CD14-positive monocyte (primary cell): ENCODE measurements at regions not wholly inside any gene's neighbourhood (a gene's known extent, or its start where the extent isn't known, plus 50 kb on each side); places are given as distances from the start of the nearest gene placed in this dataset.

Experiments used
- DNase-seq, 3 donors: peaks; one replicate each; pipeline ENCODE4 v3.0.0-alpha.2; 2011 to 2022
- H2AFZ ChIP-seq: 2 replicates; pipeline ENCODE4 v1.6.0; 2012; ENCODE audit warnings: mild to moderate bottlenecking, low read depth, low read length, inconsistent platforms; ENCODE audit not compliant: insufficient read depth, poor library complexity, severe bottlenecking
- H3K27ac ChIP-seq, 2 donors: 1 replicate in 1 of 2; 2 replicates in 1 of 2; pipeline ENCODE4 v1.5.1; 2012 to 2013; ENCODE audit warnings: low read length in 2 of 2, control low read depth in 1 of 2, inconsistent platforms in 1 of 2, low read depth in 1 of 2, mild to moderate bottlenecking in 1 of 2
- H3K27me3 ChIP-seq, 2 donors: one replicate each; pipeline versions ENCODE4 v1.6.0 to v1.6.1; 2011 to 2013; ENCODE audit warnings: low read length in 2 of 2; ENCODE audit not compliant: control insufficient read depth in 2 of 2, insufficient read depth in 2 of 2
- H3K36me3 ChIP-seq, 2 donors: replicated peaks in 1 of 2; 1 replicate in 1 of 2; 2 replicates in 1 of 2; pipeline versions ENCODE4 v1.5.1 to v1.6.1; 2012 to 2013; ENCODE audit warnings: low read length in 2 of 2, control low read depth in 1 of 2, inconsistent platforms in 1 of 2, mild to moderate bottlenecking in 1 of 2; ENCODE audit not compliant: insufficient read depth in 2 of 2, control insufficient read depth in 1 of 2
- H3K4me1 ChIP-seq, 2 donors: 1 replicate in 1 of 2; 2 replicates in 1 of 2; pipeline versions ENCODE4 v1.5.1 to v1.6.1; 2012 to 2013; ENCODE audit warnings: low read length in 2 of 2, control low read depth in 1 of 2, inconsistent platforms in 1 of 2, mild to moderate bottlenecking in 1 of 2, moderate library complexity in 1 of 2; ENCODE audit not compliant: insufficient read depth in 2 of 2, control insufficient read depth in 1 of 2
- H3K4me2 ChIP-seq: replicated peaks from 2 replicates; pipeline ENCODE3; 2012; ENCODE audit warnings: low read length, moderate library complexity, mild to moderate bottlenecking; ENCODE audit not compliant: poor library complexity, severe bottlenecking; ENCODE audit errors: extremely low read depth
- H3K4me3 ChIP-seq, 3 experiments: fragments of 200-600 bp in 1 of 3; sonication (generic) in 1 of 3; replicated peaks in 1 of 3; 1 replicate in 2 of 3; 2 replicates in 1 of 3; pipeline ENCODE4 v1.5.1; 2011 to 2013; ENCODE audit warnings: low read length in 3 of 3, mild to moderate bottlenecking in 3 of 3, control low read depth in 2 of 3, low read depth in 2 of 3, inconsistent platforms in 1 of 3, moderate library complexity in 1 of 3
- H3K79me2 ChIP-seq: 2 replicates; pipeline ENCODE4 v1.6.0; 2012; ENCODE audit warnings: mild to moderate bottlenecking, control low read depth, inconsistent platforms, low read length, moderate library complexity; ENCODE audit not compliant: insufficient read depth
- H3K9ac ChIP-seq: 2 replicates; pipeline ENCODE4 v1.6.0; 2017; ENCODE audit warnings: low read length, mild to moderate bottlenecking; ENCODE audit not compliant: insufficient read depth, poor library complexity, severe bottlenecking
- H3K9me3 ChIP-seq, 2 donors: replicated peaks in 1 of 2; 1 replicate in 1 of 2; 2 replicates in 1 of 2; pipeline versions ENCODE4 v1.5.1 to v1.6.1; 2012 to 2013; ENCODE audit warnings: low read length in 2 of 2, control low read depth in 1 of 2; ENCODE audit not compliant: control insufficient read depth in 1 of 2, insufficient read depth in 1 of 2
- H4K20me1 ChIP-seq: 2 replicates; pipeline ENCODE4 v1.6.0; 2012; ENCODE audit warnings: mild to moderate bottlenecking, low read length, control low read depth, moderate library complexity; ENCODE audit not compliant: insufficient read depth
- H3K27ac Mint-ChIP-seq, 7 donors: one replicate each; pipeline ENCODE4 v1.8.0; 2020; ENCODE audit warnings: mild to moderate bottlenecking in 7 of 7, mixed read lengths in 7 of 7, moderate library complexity in 6 of 7, inconsistent platforms in 2 of 7
- H3K27me3 Mint-ChIP-seq, 3 donors: one replicate each; pipeline ENCODE4 v1.8.0; 2021 to 2022; ENCODE audit warnings: low read depth in 3 of 3, mild to moderate bottlenecking in 3 of 3, mixed read lengths in 3 of 3, moderate library complexity in 3 of 3, inconsistent platforms in 1 of 3
- H3K36me3 Mint-ChIP-seq, 2 donors: one replicate each; pipeline ENCODE4 v1.8.0; 2020; ENCODE audit warnings: mixed read lengths in 2 of 2, inconsistent platforms in 1 of 2, mild to moderate bottlenecking in 1 of 2
- H3K4me1 Mint-ChIP-seq: one replicate; pipeline ENCODE4 v1.8.0; 2020; ENCODE audit warnings: mild to moderate bottlenecking, mixed read lengths
- H3K4me3 Mint-ChIP-seq, 2 donors: one replicate each; pipeline ENCODE4 v1.8.0; 2020; ENCODE audit warnings: mild to moderate bottlenecking in 2 of 2, mixed read lengths in 2 of 2, moderate library complexity in 1 of 2
- H3K9me3 Mint-ChIP-seq, 7 donors: one replicate each; pipeline ENCODE4 v1.8.0; 2020 to 2022; ENCODE audit warnings: mixed read lengths in 7 of 7, mild to moderate bottlenecking in 6 of 7, moderate library complexity in 6 of 7, inconsistent platforms in 2 of 7
- WGBS: methylation state at CpG from one replicate; pipeline ENCODE4 v1.1.5; 2013; ENCODE audit warnings: missing lambda C conversion rate; ENCODE audit not compliant: insufficient coverage; 5-methylcytosine and 5-hydroxymethylcytosine counted together
- intact Hi-C, 2 donors: fragments of 100-400 bp; cut with micrococcal nuclease; formaldehyde crosslinking; loops; one replicate each; pipeline versions ENCODE4 v1.15.0 to v1.15.1; 2023
- TF ChIP-seq, protein P1 (sequence below): fragments of 200-600 bp; IDR thresholded peaks from one replicate; pipeline ENCODE4 v1.8.0; 2022; ENCODE audit warnings: antibody characterized with exemption, mild to moderate bottlenecking

DNA sequence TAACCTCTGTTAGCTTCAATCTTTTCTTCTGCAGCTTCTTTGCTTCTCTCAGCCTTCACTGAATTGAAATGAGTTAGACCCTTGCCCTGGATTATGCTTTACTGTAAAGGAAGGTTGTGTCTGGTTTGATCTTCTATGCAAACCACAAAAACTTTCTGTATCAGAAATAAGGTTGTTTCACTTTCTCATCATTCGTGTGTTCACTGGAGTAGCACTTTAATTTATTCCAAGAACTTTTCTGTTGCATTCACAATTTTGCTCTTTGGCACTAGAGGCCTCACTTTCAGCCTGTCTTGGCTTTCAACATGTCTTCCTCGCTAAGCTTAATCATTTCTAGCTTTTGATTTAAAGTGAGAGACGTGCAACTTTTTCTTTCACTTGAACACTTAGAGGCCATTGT lies 365.3 kb downstream of the TDRD15 start:
- no peak overlapping the region for H3K27ac Mint-ChIP-seq
- Histone ChIP-seq H3K27ac (no peak overlapping the region), H3K36me3 (no peaks in the 10 kb centered on the region), H4K20me1 (no peaks in the 10 kb centered on the region), H3K4me3 (no peak overlapping the region), H3K27me3 (no peaks in the 10 kb centered on the region), H3K9ac (no peak overlapping the region), H3K79me2 (no peaks in the 10 kb centered on the region), H3K4me1 (no peaks in the 10 kb centered on the region), H3K4me2 (no peak overlapping the region), H3K9me3 (peaks cover 0 to 7% of the 10 kb centered on the region in 2 donors), H2AFZ (no peak overlapping the region)
- TF ChIP-seq, protein P1, sequence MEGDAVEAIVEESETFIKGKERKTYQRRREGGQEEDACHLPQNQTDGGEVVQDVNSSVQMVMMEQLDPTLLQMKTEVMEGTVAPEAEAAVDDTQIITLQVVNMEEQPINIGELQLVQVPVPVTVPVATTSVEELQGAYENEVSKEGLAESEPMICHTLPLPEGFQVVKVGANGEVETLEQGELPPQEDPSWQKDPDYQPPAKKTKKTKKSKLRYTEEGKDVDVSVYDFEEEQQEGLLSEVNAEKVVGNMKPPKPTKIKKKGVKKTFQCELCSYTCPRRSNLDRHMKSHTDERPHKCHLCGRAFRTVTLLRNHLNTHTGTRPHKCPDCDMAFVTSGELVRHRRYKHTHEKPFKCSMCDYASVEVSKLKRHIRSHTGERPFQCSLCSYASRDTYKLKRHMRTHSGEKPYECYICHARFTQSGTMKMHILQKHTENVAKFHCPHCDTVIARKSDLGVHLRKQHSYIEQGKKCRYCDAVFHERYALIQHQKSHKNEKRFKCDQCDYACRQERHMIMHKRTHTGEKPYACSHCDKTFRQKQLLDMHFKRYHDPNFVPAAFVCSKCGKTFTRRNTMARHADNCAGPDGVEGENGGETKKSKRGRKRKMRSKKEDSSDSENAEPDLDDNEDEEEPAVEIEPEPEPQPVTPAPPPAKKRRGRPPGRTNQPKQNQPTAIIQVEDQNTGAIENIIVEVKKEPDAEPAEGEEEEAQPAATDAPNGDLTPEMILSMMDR, result no peak
- H3K36me3 Mint-ChIP-seq, result no peaks in the 10 kb centered on the region
- H3K9me3 Mint-ChIP-seq, result peaks cover 2 to 16% (median 7%) of the 10 kb centered on the region in 7 donors
- DNase-seq, result no peak
- no peak overlapping the region for H3K4me3 Mint-ChIP-seq
- H3K4me1 Mint-ChIP-seq, result no peaks in the 10 kb centered on the region
- WGBS, result 80% methylated on average over 1 of the region's 3 CpGs
- intact Hi-C loops, result no loop called here
- peaks cover 0 to 1% (median 0%) of the 10 kb centered on the region in 3 donors for H3K27me3 Mint-ChIP-seq

DNA sequence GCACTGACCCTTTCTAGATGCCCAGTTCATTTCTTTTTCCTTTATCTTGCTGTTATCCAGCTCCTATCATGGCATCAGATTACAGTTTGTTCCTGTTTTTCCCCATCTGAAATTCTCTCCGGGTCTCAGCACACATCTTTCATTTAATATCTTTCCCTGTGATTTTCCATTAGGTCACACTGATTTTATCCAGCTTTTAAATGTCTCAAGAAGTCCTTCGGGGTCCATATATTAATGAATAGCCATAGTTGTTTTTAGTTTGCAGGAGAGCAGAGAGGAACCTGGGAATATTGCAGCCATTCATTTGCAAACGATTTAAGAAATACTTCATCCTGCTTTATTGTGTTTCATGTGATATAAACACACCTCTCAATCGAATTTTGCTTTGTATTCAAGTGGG lies 374.2 kb downstream of the TDRD15 start:
- Histone ChIP-seq H3K9ac (no peak overlapping the region), H2AFZ (no peak overlapping the region), H3K27ac (no peak overlapping the region), H3K79me2 (no peaks in the 10 kb centered on the region), H3K4me2 (no peak overlapping the region), H3K4me1 (no peaks in the 10 kb centered on the region), H4K20me1 (no peaks in the 10 kb centered on the region), H3K27me3 (no peaks in the 10 kb centered on the region), H3K4me3 (no peak overlapping the region), H3K36me3 (no peaks in the 10 kb centered on the region), H3K9me3 (peaks cover 0 to 10% of the 10 kb centered on the region in 2 donors)
- Mint-ChIP-seq H3K27ac (no peak overlapping the region), H3K9me3 (peaks cover 0 to 9% (median 2%) of the 10 kb centered on the region in 7 donors), H3K4me3 (no peak overlapping the region), H3K4me1 (no peaks in the 10 kb centered on the region), H3K27me3 (peaks cover 0 to 1% (median 0%) of the 10 kb centered on the region in 3 donors), H3K36me3 (no peaks in the 10 kb centered on the region)
- intact Hi-C loops, result no loop called here
- no peak for DNase-seq
- TF ChIP-seq, protein P1, result no peak
- 80% methylated on average over 1 of the region's 4 CpGs for WGBS
